H1 (cell line): ENCODE measurements at regions not wholly inside any gene's neighbourhood (a gene's known extent, or its start where the extent isn't known, plus 50 kb on each side); places are given as distances from the start of the nearest gene placed in this dataset.
A peak's percentile ranks its signal among the peaks of the same experiment; 100 is the strongest.

Experiments used
- CTCF ChIA-PET: fragments of 300-600 bp; sonication (Branson Sonifier 250); formaldehyde crosslinking; loops from one replicate; lab custom pipeline; 2021; ENCODE audit not compliant: partially characterized antibody; lab: Charles Lee
- POLR2A ChIA-PET: fragments of 300-600 bp; sonication (Branson Sonifier 250); formaldehyde crosslinking; loops from one replicate; lab custom pipeline; 2021; ENCODE audit warnings: inconsistent platforms; ENCODE audit not compliant: partially characterized antibody; lab: Charles Lee
- DNase-seq, 2 experiments: peaks; one replicate each; pipeline versions ENCODE4 v3.0.0 to v3.0.0-alpha.2; 2010 to 2022; ENCODE audit warnings: low spot score in 2 of 2, low read depth in 1 of 2, mixed read lengths in 1 of 2
- FAIRE-seq: peaks from 2 replicates; lab custom pipeline; 2011; peaks lifted over from hg19 to GRCh38; lab: Jason Lieb, UNC
- H2AFZ ChIP-seq: 2 replicates; pipeline ENCODE4 v1.8.1; 2012; ENCODE audit warnings: low read length, inconsistent platforms
- H2AK5ac ChIP-seq: 2 replicates; pipeline ENCODE4 v1.6.1; 2013; ENCODE audit warnings: low read depth, low read length
- H2BK120ac ChIP-seq: replicated peaks from 2 replicates; pipeline ENCODE3; 2013; ENCODE audit warnings: low read depth, low read length, inconsistent platforms
- H2BK12ac ChIP-seq: 2 replicates; pipeline ENCODE4 v1.6.1; 2013; ENCODE audit warnings: low read depth, low read length
- H2BK15ac ChIP-seq: 2 replicates; pipeline ENCODE4 v1.6.1; 2013; ENCODE audit warnings: low read length
- H2BK20ac ChIP-seq: 2 replicates; pipeline ENCODE4 v1.6.1; 2013; ENCODE audit warnings: low read length
- H2BK5ac ChIP-seq: 2 replicates; pipeline ENCODE4 v1.6.1; 2013; ENCODE audit warnings: low read depth, low read length
- H3K14ac ChIP-seq: 2 replicates; pipeline ENCODE4 v1.6.1; 2013; ENCODE audit warnings: inconsistent platforms; ENCODE audit not compliant: insufficient read length
- H3K18ac ChIP-seq: 2 replicates; pipeline ENCODE4 v1.6.1; 2013; ENCODE audit warnings: low read length; ENCODE audit errors: extremely low read depth
- H3K23ac ChIP-seq: 2 replicates; pipeline ENCODE4 v1.6.1; 2013; ENCODE audit warnings: inconsistent platforms; ENCODE audit not compliant: insufficient read length
- H3K23me2 ChIP-seq: 2 replicates; pipeline ENCODE4 v1.6.1; 2013; ENCODE audit warnings: low read depth, low read length
- H3K27ac ChIP-seq: 2 replicates; pipeline ENCODE4 v1.6.1; 2011; ENCODE audit warnings: low read depth, low read length, inconsistent platforms
- H3K27me3 ChIP-seq, 4 experiments: replicated peaks in 1 of 4; 1 replicate in 1 of 4; 2 replicates in 3 of 4; pipeline versions ENCODE4 v1.6.1 to v1.8.1; 2011 to 2013; ENCODE audit warnings: low read length in 3 of 4, mild to moderate bottlenecking in 3 of 4, inconsistent platforms in 2 of 4, mixed read lengths in 2 of 4, moderate library complexity in 1 of 4; ENCODE audit not compliant: control insufficient read depth in 3 of 4, insufficient read depth in 3 of 4; ENCODE audit errors: extremely low read depth in 1 of 4
- H3K36me3 ChIP-seq, 4 experiments: 2 replicates each; pipeline versions ENCODE4 v1.6.1 to v1.8.1; 2011 to 2013; ENCODE audit warnings: mild to moderate bottlenecking in 4 of 4, low read length in 3 of 4, moderate library complexity in 2 of 4, control low read depth in 1 of 4, inconsistent platforms in 1 of 4; ENCODE audit not compliant: insufficient read depth in 4 of 4, control insufficient read depth in 2 of 4
- H3K4ac ChIP-seq: replicated peaks from 2 replicates; pipeline ENCODE3; 2013; ENCODE audit warnings: low read length, low read depth, mixed read lengths, inconsistent platforms; ENCODE audit not compliant: insufficient read length
- H3K4me1 ChIP-seq, 4 experiments: replicated peaks in 1 of 4; 1 replicate in 1 of 4; 2 replicates in 3 of 4; pipeline versions ENCODE4 v1.6.1 to v1.8.1; 2011 to 2013; ENCODE audit warnings: low read length in 3 of 4, inconsistent platforms in 2 of 4, mixed read lengths in 1 of 4; ENCODE audit not compliant: insufficient read depth in 4 of 4, control insufficient read depth in 3 of 4
- H3K4me2 ChIP-seq, 2 experiments: 2 replicates each; pipeline versions ENCODE4 v1.6.1 to v1.8.1; 2011 to 2013; ENCODE audit warnings: low read depth in 2 of 2, low read length in 2 of 2, control low read depth in 1 of 2, inconsistent platforms in 1 of 2, mild to moderate bottlenecking in 1 of 2; ENCODE audit not compliant: insufficient read depth in 1 of 2
- H3K4me3 ChIP-seq, 4 experiments: fragments of 200-600, 300-600 bp in 1 of 4; sonication (generic), shearing (Covaris generic), sonication (Bioruptor Twin) in 1 of 4; 2 replicates each; pipeline versions ENCODE4 v1.5.1 to v1.8.1; 2011 to 2016; ENCODE audit warnings: low read length in 4 of 4, low read depth in 3 of 4, control low read depth in 2 of 4, inconsistent platforms in 2 of 4, mild to moderate bottlenecking in 2 of 4, mixed read lengths in 1 of 4, moderate library complexity in 1 of 4; ENCODE audit not compliant: insufficient read depth in 2 of 4; ENCODE audit errors: extremely low read depth in 1 of 4
- H3K56ac ChIP-seq: replicated peaks from 2 replicates; pipeline ENCODE3; 2013; ENCODE audit warnings: low read depth, mild to moderate bottlenecking, mixed read lengths, low read length, inconsistent platforms; ENCODE audit not compliant: insufficient read length
- H3K79me1 ChIP-seq: 2 replicates; pipeline ENCODE4 v1.6.1; 2013; ENCODE audit warnings: low read depth, low read length, control low read depth
- H3K79me2 ChIP-seq, 2 experiments: 2 replicates each; pipeline versions ENCODE4 v1.6.1 to v1.8.1; 2012 to 2013; ENCODE audit warnings: low read length in 2 of 2, mild to moderate bottlenecking in 2 of 2, inconsistent platforms in 1 of 2; ENCODE audit not compliant: insufficient read depth in 2 of 2, control insufficient read depth in 1 of 2
- H3K9ac ChIP-seq, 4 experiments: replicated peaks in 1 of 4; 1 replicate in 1 of 4; 2 replicates in 3 of 4; pipeline versions ENCODE4 v1.6.1 to v1.8.1; 2011 to 2013; ENCODE audit warnings: low read depth in 3 of 4, low read length in 3 of 4, control low read depth in 2 of 4, mild to moderate bottlenecking in 2 of 4, moderate library complexity in 2 of 4, inconsistent platforms in 1 of 4; ENCODE audit errors: extremely low read depth in 1 of 4
- H3K9me3 ChIP-seq, 2 experiments: 2 replicates each; pipeline versions ENCODE4 v1.6.1 to v1.8.1; 2012 to 2013; ENCODE audit warnings: mild to moderate bottlenecking in 2 of 2, moderate library complexity in 2 of 2, control low read depth in 1 of 2, inconsistent platforms in 1 of 2, low read depth in 1 of 2, low read length in 1 of 2, mixed read lengths in 1 of 2; ENCODE audit not compliant: insufficient read depth in 2 of 2
- H4K20me1 ChIP-seq, 2 experiments: replicated peaks in 1 of 2; 2 replicates each; pipeline versions ENCODE3 to v1.8.1; 2011 to 2013; ENCODE audit warnings: inconsistent platforms in 2 of 2, low read length in 2 of 2, mild to moderate bottlenecking in 1 of 2; ENCODE audit not compliant: insufficient read depth in 2 of 2, control insufficient read depth in 1 of 2
- H4K5ac ChIP-seq: 2 replicates; pipeline ENCODE4 v1.6.1; 2013; ENCODE audit warnings: low read length, low read depth, mixed read lengths, inconsistent platforms; ENCODE audit not compliant: insufficient read length
- H4K8ac ChIP-seq: 2 replicates; pipeline ENCODE4 v1.8.0; 2013; ENCODE audit warnings: mild to moderate bottlenecking, moderate library complexity, low read length, inconsistent platforms; ENCODE audit not compliant: insufficient read depth; ENCODE audit errors: extremely low read depth
- H4K91ac ChIP-seq: replicated peaks from 2 replicates; pipeline ENCODE3; 2013; ENCODE audit warnings: low read length, mixed read lengths, inconsistent platforms; ENCODE audit not compliant: insufficient read length
- POLR2AphosphoS5 ChIP-seq: IDR thresholded peaks from 2 replicates; pipeline ENCODE4 v1.6.1; 2011; ENCODE audit warnings: low read depth, low read length
- RFX5 ChIP-seq: IDR thresholded peaks from 2 replicates; pipeline ENCODE4 v1.6.1; 2011; ENCODE audit warnings: low read depth, low read length, improper control_type of control experiment, borderline replicate concordance
- SIN3A ChIP-seq, 2 experiments: IDR thresholded peaks in 1 of 2; conservative IDR thresholded peaks in 1 of 2; 2 replicates each; pipeline ENCODE4 v1.6.1; 2011 to 2012; ENCODE audit warnings: low read length in 2 of 2, improper control_type of control experiment in 1 of 2, low read depth in 1 of 2, mild to moderate bottlenecking in 1 of 2
- WGBS, 2 experiments: shearing (Covaris generic) in 1 of 2; methylation state at CpG; one replicate each; pipeline versions ENCODE4 v1.1.6 to v1.1.7; 2013 to 2015; ENCODE audit warnings: low lambda C conversion rate in 2 of 2, mixed read lengths in 2 of 2, inconsistent platforms in 1 of 2, low coverage in 1 of 2, missing lambda C conversion rate in 1 of 2; ENCODE audit not compliant: insufficient replicate concordance in 2 of 2, insufficient coverage in 1 of 2, insufficient read length in 1 of 2; ENCODE audit errors: extremely low coverage in 1 of 2, missing lambda C conversion rate in 1 of 2; 5-methylcytosine and 5-hydroxymethylcytosine counted together
- TF ChIP-seq, protein P1 (sequence below): IDR thresholded peaks from 2 replicates; pipeline ENCODE4 v1.6.1; 2012; ENCODE audit warnings: inconsistent platforms

DNA sequence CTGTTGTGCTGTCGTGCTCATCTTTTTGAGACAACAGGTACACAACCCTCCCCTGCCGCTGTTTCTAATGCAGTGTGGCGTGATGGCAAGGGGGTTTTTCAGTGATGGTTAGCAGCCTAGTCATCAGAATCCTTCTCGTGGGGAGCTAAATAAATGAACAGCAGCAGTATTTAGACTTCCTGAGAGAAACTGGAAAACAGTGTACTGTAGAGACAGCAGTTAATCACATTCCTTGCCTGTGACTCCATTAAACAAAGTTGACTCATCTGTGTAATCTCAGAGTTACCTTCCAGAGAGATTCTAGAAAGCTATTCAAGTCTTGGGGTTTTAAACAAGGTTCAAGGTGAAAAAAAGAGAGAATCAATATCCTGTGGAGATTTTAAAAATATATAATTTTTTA lies 1753.2 kb upstream of the PCDH7 start:
- Histone ChIP-seq H3K56ac (no peak overlapping the region), H3K4me2 (no peak overlapping the region), H4K8ac (no peak overlapping the region), H2BK20ac (no peak overlapping the region), H2BK120ac (no peak overlapping the region), H2BK5ac (no peak overlapping the region), H3K27me3 (no peaks in the 10 kb centered on the region), H4K91ac (no peak overlapping the region), H4K5ac (no peak overlapping the region), H3K9me3 (no peaks in the 10 kb centered on the region), H2BK15ac (no peak overlapping the region), H3K14ac (no peak overlapping the region), H3K27ac (no peak overlapping the region), H3K23me2 (no peaks in the 10 kb centered on the region), H3K36me3 (no peaks in the 10 kb centered on the region), H3K4me1 (no peaks in the 10 kb centered on the region), H3K4ac (no peak overlapping the region), H2BK12ac (no peak overlapping the region), H3K9ac (no peak overlapping the region), H3K23ac (no peak overlapping the region), H3K18ac (no peak overlapping the region), H4K20me1 (no peaks in the 10 kb centered on the region), H2AK5ac (no peak overlapping the region), H3K4me3 (no peak overlapping the region), H2AFZ (peak overlapping the region; percentile 49; the same call in 1 of the 2 replicates), H3K79me2 (no peaks in the 10 kb centered on the region), H3K79me1 (no peaks in the 10 kb centered on the region)
- FAIRE-seq (no peak), DNase-seq (no peak)
- POLR2A ChIA-PET, result no interaction called here
- CTCF ChIA-PET, result interaction anchor here (0.7 kb wide), 1 partner anchor 21 kb away, joined by 3 read pairs; no protein-coding TSS in a partner anchor
- 94% methylated on average over 4 of the region's 4 CpGs; no CpG with 5 or more reads in 1 of the 2 experiments for WGBS, 2 experiments
- no peak for TF ChIP-seq SIN3A (conservative IDR thresholded peaks at IDR 0.05 in 1 of 2, IDR thresholded peaks at IDR 0.05 in 1 of 2; ENCODE audit: low read depth in 1 of 2, low read length in 2 of 2)
- TF ChIP-seq POLR2AphosphoS5, result no peak
- TF ChIP-seq, protein P1, sequence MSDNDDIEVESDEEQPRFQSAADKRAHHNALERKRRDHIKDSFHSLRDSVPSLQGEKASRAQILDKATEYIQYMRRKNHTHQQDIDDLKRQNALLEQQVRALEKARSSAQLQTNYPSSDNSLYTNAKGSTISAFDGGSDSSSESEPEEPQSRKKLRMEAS, result no peak
- TF ChIP-seq RFX5, result no peak
